ENCODE measurements at regions not wholly inside any gene's neighbourhood (a gene's known extent, or its start where the extent isn't known, plus 50 kb on each side); places are given as distances from the start of the nearest gene placed in this dataset.

- no peaks in the 10 kb centered on the region for H3K9me2 ChIP-seq (ENCODE audit: insufficient read depth, low read length)
- no peaks in the 10 kb centered on the region for H3K27me3 ChIP-seq (ENCODE audit: insufficient read depth, low read depth, low read length)
- H3F3A ChIP-seq (ENCODE audit: insufficient read depth, low read length, poor library complexity, severe bottlenecking) = no peaks in the 10 kb centered on the region
- no peaks in the 10 kb centered on the region for H3K79me2 ChIP-seq (replicated peaks; ENCODE audit: insufficient read depth, low read length)
- no peaks in the 10 kb centered on the region for H4K20me1 ChIP-seq (ENCODE audit: insufficient read depth)
- no peaks in the 10 kb centered on the region for H3K9me3 ChIP-seq (ENCODE audit: low read length)
- no peak overlapping the region for H3K4me2 ChIP-seq (ENCODE audit: low read length)
- no peak overlapping the region for H3K9ac ChIP-seq (ENCODE audit: low read length)
- TF ChIP-seq MXI1 (conservative IDR thresholded peaks at IDR 0.05; ENCODE audit: poor library complexity, severe bottlenecking) = no peak
- TF ChIP-seq TAF1 (IDR thresholded peaks at IDR 0.05; ENCODE audit: low read depth) = no peak
- TF ChIP-seq CTCF (IDR thresholded peaks at IDR 0.05; ENCODE audit: poor library complexity, severe bottlenecking) = no peak
- TF ChIP-seq RAD21 (conservative IDR thresholded peaks at IDR 0.05) = no peak
- TF ChIP-seq POLR2AphosphoS5 (IDR thresholded peaks at IDR 0.05) = no peak
- no peak for TF ChIP-seq EZH2 (IDR thresholded peaks at IDR 0.05; ENCODE audit: borderline replicate concordance, insufficient read depth, low read length, poor library complexity, severe bottlenecking)
- no peak for TF ChIP-seq EP300 (conservative IDR thresholded peaks at IDR 0.05; ENCODE audit: poor library complexity, severe bottlenecking)
- no peak for TF ChIP-seq SMC3 (conservative IDR thresholded peaks at IDR 0.05; ENCODE audit: poor library complexity)
- TF ChIP-seq REST (IDR thresholded peaks at IDR 0.05; ENCODE audit: borderline replicate concordance) = no peak
- H3K27ac ChIP-seq (ENCODE audit: low read length) = no peak overlapping the region
- no peak overlapping the region for H3K4me3 ChIP-seq (ENCODE audit: low read length)
- no peaks in the 10 kb centered on the region for H3K36me3 ChIP-seq (ENCODE audit: insufficient read depth, low read length)
- no peak overlapping the region for H2AFZ ChIP-seq (ENCODE audit: low read depth, low read length)
Observed at GRCh38 chr4:12692815-12693214, 791.3 kb downstream of the RAB28 start.

- Histone ChIP-seq H3K9me3 (ENCODE audit: low read length) (no peaks in the 10 kb centered on the region), H3K79me2 (replicated peaks; ENCODE audit: insufficient read depth, low read length) (no peaks in the 10 kb centered on the region), H4K20me1 (ENCODE audit: insufficient read depth) (no peaks in the 10 kb centered on the region), H3K9ac (ENCODE audit: low read length) (no peak overlapping the region), H3K36me3 (ENCODE audit: insufficient read depth, low read length) (no peaks in the 10 kb centered on the region), H3F3A (ENCODE audit: insufficient read depth, low read length, poor library complexity, severe bottlenecking) (no peaks in the 10 kb centered on the region), H3K27me3 (ENCODE audit: insufficient read depth, low read depth, low read length) (no peaks in the 10 kb centered on the region), H3K27ac (ENCODE audit: low read length) (no peak overlapping the region), H2AFZ (ENCODE audit: low read depth, low read length) (no peak overlapping the region), H3K4me2 (ENCODE audit: low read length) (no peak overlapping the region), H3K4me3 (ENCODE audit: low read length) (no peak overlapping the region), H3K9me2 (ENCODE audit: insufficient read depth, low read length) (no peaks in the 10 kb centered on the region)
- TF ChIP-seq EP300 (conservative IDR thresholded peaks at IDR 0.05; ENCODE audit: poor library complexity, severe bottlenecking) (no peak), TAF1 (IDR thresholded peaks at IDR 0.05; ENCODE audit: low read depth) (no peak), POLR2AphosphoS5 (IDR thresholded peaks at IDR 0.05) (no peak), MXI1 (conservative IDR thresholded peaks at IDR 0.05; ENCODE audit: poor library complexity, severe bottlenecking) (no peak), REST (IDR thresholded peaks at IDR 0.05; ENCODE audit: borderline replicate concordance) (no peak), EZH2 (IDR thresholded peaks at IDR 0.05; ENCODE audit: borderline replicate concordance, insufficient read depth, low read length, poor library complexity, severe bottlenecking) (no peak), SMC3 (conservative IDR thresholded peaks at IDR 0.05; ENCODE audit: poor library complexity) (no peak), RAD21 (conservative IDR thresholded peaks at IDR 0.05) (no peak), CTCF (IDR thresholded peaks at IDR 0.05; ENCODE audit: poor library complexity, severe bottlenecking) (no peak)
Observed at GRCh38 chr4:12691168-12691567, 793.0 kb downstream of the RAB28 start.
